Testis (tissue), 2 donors: ENCODE measurements at regions not wholly inside any gene's neighbourhood (a gene's known extent, or its start where the extent isn't known, plus 50 kb on each side); places are given as distances from the start of the nearest gene placed in this dataset.

Source experiments
- DNase-seq: peaks from one replicate; pipeline ENCODE4 v3.0.0-alpha.2; 2019
- H3K27ac ChIP-seq, 2 donors: fragments of 200-600 bp; sonication (generic); one replicate each; pipeline ENCODE4 v1.5.1; 2019
- H3K27me3 ChIP-seq: fragments of 200-600 bp; sonication (generic); one replicate; pipeline ENCODE4 v1.5.1; 2019
- H3K36me3 ChIP-seq: fragments of 200-600 bp; sonication (generic); one replicate; pipeline ENCODE4 v1.5.1; 2017; ENCODE audit warnings: low read depth; ENCODE audit errors: missing control alignments
- H3K4me1 ChIP-seq: fragments of 200-600 bp; sonication (generic); one replicate; pipeline ENCODE4 v1.5.1; 2019
- H3K4me3 ChIP-seq, 2 donors: fragments of 200-600 bp; sonication (generic); one replicate each; pipeline ENCODE4 v1.5.1; 2017 to 2019
- H3K9me3 ChIP-seq: fragments of 200-600 bp; sonication (generic); one replicate; pipeline ENCODE4 v1.5.1; 2017
- CTCF ChIP-seq, 3 experiments: fragments of 450-650 bp in 2 of 3; fragments of 200-600 bp in 1 of 3; sonication (generic) in 1 of 3; IDR thresholded peaks; one replicate each; pipeline ENCODE4 v1.5.1; 2016 to 2019; ENCODE audit warnings: antibody characterized with exemption in 3 of 3, mild to moderate bottlenecking in 2 of 3, moderate library complexity in 1 of 3
- POLR2A ChIP-seq: fragments of 450-650 bp; IDR thresholded peaks from one replicate; pipeline ENCODE4 v1.6.1; 2017; ENCODE audit warnings: antibody characterized with exemption, mild to moderate bottlenecking, moderate library complexity
- WGBS, 2 donors: methylation state at CpG; one replicate each; pipeline ENCODE4 v1.1.5; 2018; 5-methylcytosine and 5-hydroxymethylcytosine counted together
- intact Hi-C: fragments of 100-400 bp; cut with DNase I; formaldehyde crosslinking; loops from one replicate; pipeline ENCODE4 v1.15.1; 2023; ENCODE audit warnings: low total_unique reads

GRCh38 chr13:108156749-108157148, 58.6 kb downstream of the LIG4 start:
- WGBS, 2 donors: 51 to 74% methylated on average over 4 to 5 of the region's 5 CpGs
- intact Hi-C loops: loop anchor here (10.0 kb wide), 1 partner anchor 952 kb away; no protein-coding TSS in a partner anchor
- DNase-seq: no peak
- Histone ChIP-seq H3K27me3 (no peaks in the 10 kb centered on the region), H3K4me3 (no peak overlapping the region), H3K9me3 (no peaks in the 10 kb centered on the region), H3K36me3 (no peaks in the 10 kb centered on the region), H3K27ac (no peak overlapping the region), H3K4me1 (no peaks in the 10 kb centered on the region)
- TF ChIP-seq CTCF (IDR thresholded peaks at IDR 0.05) (no peak), POLR2A (no peak)

- no peaks in the 10 kb centered on the region for H3K9me3 ChIP-seq
- peak; percentile 80 for DNase-seq
- no peaks in the 10 kb centered on the region for H3K27me3 ChIP-seq
- TF ChIP-seq CTCF (IDR thresholded peaks at IDR 0.05) (peak; percentile 75 to 88 (median 78)), POLR2A (no peak)
- 23 to 29% methylated on average over 16 of the region's 16 CpGs for WGBS, 2 donors
- no peak overlapping the region for H3K4me3 ChIP-seq
- no peaks in the 10 kb centered on the region for H3K36me3 ChIP-seq
- no peak overlapping the region for H3K27ac ChIP-seq
- H3K4me1 ChIP-seq: no peaks in the 10 kb centered on the region
- intact Hi-C loops: loop anchor here (10.0 kb wide), 1 partner anchor 951 kb away; no protein-coding TSS in a partner anchor
Measured at GRCh38 chr13:108155185-108156106, 59.9 kb downstream of the LIG4 start.

- TF ChIP-seq CTCF (IDR thresholded peaks at IDR 0.05): no peak
- TF ChIP-seq POLR2A: no peak
- Histone ChIP-seq H3K36me3 (no peaks in the 10 kb centered on the region), H3K9me3 (no peaks in the 10 kb centered on the region), H3K27ac (no peak overlapping the region), H3K4me3 (no peak overlapping the region), H3K4me1 (no peaks in the 10 kb centered on the region), H3K27me3 (no peaks in the 10 kb centered on the region)
- no peak for DNase-seq
- WGBS, 2 donors: 47 to 71% methylated on average over 1 of the region's 1 CpG
- intact Hi-C loops: loop anchor here (10.0 kb wide), 1 partner anchor 950 kb away; no protein-coding TSS in a partner anchor
Measured at GRCh38 chr13:108154421-108154858, 60.9 kb downstream of the LIG4 start.

GRCh38 chr13:108146642-108147041, 68.7 kb downstream of the LIG4 start:
- H3K4me3 ChIP-seq: no peak overlapping the region
- DNase-seq: no peak
- no peaks in the 10 kb centered on the region for H3K27me3 ChIP-seq
- no peak overlapping the region for H3K27ac ChIP-seq
- no peak for TF ChIP-seq POLR2A
- no peak for TF ChIP-seq CTCF (IDR thresholded peaks at IDR 0.05)
- 40 to 44% methylated on average over 2 of the region's 2 CpGs for WGBS, 2 donors
- no peaks in the 10 kb centered on the region for H3K36me3 ChIP-seq
- intact Hi-C loops: no loop called here
- no peaks in the 10 kb centered on the region for H3K9me3 ChIP-seq
- no peaks in the 10 kb centered on the region for H3K4me1 ChIP-seq
